GM21825 (cell line): ENCODE measurements at regions not wholly inside any gene's neighbourhood (a gene's known extent, or its start where the extent isn't known, plus 50 kb on each side); places are given as distances from the start of the nearest gene placed in this dataset.
"Not testable (repeated sequence)": the region's sequence is repeated elsewhere in the genome, so short reads cannot be mapped to it uniquely, and the experiment has no call there.

Experiments
- ATAC-seq: cut with Tn5 transposase; IDR thresholded peaks from one replicate; pipeline ENCODE4 v1.9.1; 2021; ENCODE audit warnings: mild to moderate bottlenecking, moderate library complexity; ENCODE audit not compliant: unreplicated experiment

DNA sequence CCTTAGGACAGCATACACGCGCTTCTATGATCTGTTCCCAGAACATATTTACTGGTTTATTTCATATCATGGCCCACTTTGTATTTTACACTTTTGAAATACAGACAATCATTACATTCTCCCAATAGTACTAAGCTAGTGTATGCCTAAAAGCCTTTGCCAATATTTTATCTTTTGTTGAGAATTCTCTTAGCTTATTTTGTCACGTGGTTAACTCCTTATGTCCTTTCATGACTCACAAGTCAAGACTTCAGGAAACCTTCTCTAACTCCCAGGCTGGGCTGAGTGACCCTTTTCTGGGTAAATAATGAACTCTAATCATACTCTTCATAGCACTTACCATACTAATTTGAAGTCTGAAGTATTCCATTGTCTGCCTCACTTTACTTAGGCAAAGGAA lies 444.8 kb downstream of the ZNF33B start:
- not testable (repeated sequence) for ATAC-seq

DNA sequence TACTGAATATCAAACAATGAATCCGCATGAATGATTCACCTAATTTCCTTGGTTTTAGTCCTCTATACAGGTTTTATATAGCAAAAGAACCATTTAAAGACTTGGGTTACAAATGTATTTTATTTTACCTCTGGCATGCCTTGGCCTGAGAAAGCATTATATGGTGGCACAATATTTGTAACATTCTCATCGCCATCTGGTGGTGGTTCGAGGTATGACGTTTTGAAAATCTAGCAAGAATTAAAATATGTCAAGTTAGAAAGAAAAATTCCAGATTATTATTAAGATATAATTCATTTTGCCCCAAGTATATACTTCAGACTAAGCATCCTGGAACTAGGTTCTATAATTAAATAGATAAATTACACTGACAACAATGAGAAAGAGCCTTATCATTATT lies 445.9 kb downstream of the ZNF33B start:
- not testable (repeated sequence) for ATAC-seq

DNA sequence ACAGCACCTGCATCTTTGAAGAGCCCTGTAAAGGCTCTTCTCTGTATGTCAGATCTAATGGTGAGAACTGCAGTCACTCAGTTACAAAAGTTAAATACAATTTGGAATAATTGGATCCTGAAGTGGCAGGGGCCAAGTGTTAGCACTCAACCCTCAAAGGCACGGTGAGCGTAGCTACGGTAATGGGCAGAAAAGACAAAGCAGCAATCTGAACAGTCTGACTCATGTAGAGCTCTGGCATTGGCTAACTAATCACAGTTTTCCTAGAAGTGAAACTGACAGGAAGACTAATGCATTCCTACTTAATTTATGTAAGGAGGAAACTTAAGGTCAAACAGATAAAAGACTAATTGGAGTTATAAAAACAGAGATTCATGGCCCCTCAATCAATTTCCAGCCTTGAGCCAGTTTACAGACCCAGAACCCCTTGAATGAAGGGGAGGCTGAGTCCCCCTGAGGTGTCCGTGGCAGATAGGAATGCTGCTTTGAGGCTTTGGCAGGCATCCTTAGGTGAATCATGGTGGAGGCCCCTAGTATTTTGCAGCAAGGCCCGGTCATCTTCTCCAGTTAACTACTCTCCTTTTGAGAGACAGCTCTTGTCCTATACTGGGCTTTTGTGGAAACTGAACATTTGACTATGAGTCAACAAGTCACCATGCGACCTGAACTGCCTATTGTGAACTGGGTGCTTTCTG lies 450.7 kb downstream of the ZNF33B start:
- ATAC-seq = not testable (repeated sequence)

DNA sequence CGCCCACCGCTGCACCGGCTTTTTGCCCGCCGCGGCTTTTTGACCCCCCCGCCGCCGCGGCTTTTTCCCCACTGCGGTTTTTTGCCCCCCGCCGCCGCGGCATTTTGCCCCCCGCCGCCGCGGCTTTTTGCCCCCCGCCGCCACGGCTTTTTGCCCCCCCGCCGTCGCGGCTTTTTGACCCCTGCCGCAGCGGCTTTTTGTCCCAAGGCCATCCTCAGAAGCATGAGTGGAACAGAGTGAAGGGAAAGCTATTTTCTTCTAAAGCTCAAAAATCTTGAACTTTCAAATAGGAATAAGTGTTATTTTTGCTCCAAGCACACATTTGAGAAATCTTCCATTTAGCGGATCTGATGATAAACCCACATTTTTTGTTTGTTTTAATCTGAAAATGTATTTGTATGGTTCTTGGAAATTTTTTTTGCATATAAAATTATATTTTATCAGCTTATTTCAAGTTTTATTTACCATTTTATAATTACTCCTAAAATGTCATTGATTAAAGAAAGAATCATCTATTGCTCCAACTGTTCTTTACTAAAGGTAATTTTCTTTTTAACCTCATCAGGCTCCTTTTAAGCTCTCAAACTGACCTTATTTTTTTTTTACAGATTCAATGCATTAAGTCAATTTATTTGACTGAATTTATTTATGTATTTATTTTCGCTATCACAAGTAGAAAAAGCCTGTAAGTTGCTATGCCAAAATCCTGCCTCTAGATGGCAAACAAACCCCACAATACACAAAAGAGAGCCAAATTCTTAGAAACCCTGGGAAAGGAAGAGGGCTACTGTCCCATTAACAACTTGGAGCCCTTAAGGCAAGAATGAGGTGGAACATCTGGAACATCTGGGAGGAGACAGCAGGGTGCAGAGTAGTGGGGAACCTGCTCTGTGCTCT lies 460.3 kb downstream of the ZNF33B start:
- not testable (repeated sequence) for ATAC-seq

DNA sequence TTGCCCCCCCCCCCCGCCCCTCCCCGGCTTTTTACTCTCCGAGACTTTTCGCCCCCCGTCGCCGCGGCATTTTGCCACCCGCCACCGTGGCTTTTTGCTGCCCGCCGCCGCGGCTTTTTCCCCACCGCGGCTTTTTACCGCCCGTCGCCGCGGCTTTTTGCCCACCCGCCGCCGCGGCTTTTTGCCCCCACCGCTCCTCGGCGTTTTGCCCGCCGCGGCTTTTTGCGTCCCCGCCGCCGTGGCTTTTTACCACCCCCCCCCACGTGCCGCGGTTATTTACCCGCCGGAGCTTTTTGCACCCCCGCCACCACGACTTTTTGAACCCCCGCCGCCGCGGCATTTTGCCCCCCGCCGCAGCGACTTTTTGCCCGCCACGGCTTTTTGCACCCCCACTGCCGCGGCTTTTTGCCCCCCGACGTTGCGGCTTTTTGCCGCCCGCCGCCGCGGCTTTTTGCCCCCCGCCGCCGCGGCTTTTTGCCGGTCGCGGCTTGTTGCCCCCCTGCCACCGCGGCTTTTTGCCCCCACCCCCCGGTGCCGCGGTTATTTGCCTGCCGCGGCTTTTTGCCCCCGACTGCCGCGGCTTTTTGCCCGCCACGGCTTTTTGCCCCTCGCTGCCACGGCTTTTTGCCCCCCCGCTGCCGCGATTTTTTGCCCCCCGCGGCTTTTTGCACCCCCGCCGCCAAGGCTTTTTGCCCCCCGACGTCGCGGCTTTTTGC lies 461.1 kb downstream of the ZNF33B start:
- no peak for ATAC-seq

- ATAC-seq = no peak
These were observed 487.8 kb downstream of the ZNF33B start for GRCh38 chr10:42150428-42151061.

- ATAC-seq = no peak
These were observed 488.5 kb downstream of the ZNF33B start for GRCh38 chr10:42149722-42150427.

GRCh38 chr10:42149027-42149700 lies 489.2 kb downstream of the ZNF33B start:
- ATAC-seq = no peak

- not testable (repeated sequence) for ATAC-seq
These were observed 492.2 kb downstream of the ZNF33B start for GRCh38 chr10:42146165-42146564.

GRCh38 chr10:42138023-42138422 lies 500.3 kb downstream of the ZNF33B start:
- ATAC-seq = not testable (repeated sequence)

GRCh38 chr10:42113158-42113450 lies 525.3 kb downstream of the ZNF33B start:
- ATAC-seq = no peak

DNA sequence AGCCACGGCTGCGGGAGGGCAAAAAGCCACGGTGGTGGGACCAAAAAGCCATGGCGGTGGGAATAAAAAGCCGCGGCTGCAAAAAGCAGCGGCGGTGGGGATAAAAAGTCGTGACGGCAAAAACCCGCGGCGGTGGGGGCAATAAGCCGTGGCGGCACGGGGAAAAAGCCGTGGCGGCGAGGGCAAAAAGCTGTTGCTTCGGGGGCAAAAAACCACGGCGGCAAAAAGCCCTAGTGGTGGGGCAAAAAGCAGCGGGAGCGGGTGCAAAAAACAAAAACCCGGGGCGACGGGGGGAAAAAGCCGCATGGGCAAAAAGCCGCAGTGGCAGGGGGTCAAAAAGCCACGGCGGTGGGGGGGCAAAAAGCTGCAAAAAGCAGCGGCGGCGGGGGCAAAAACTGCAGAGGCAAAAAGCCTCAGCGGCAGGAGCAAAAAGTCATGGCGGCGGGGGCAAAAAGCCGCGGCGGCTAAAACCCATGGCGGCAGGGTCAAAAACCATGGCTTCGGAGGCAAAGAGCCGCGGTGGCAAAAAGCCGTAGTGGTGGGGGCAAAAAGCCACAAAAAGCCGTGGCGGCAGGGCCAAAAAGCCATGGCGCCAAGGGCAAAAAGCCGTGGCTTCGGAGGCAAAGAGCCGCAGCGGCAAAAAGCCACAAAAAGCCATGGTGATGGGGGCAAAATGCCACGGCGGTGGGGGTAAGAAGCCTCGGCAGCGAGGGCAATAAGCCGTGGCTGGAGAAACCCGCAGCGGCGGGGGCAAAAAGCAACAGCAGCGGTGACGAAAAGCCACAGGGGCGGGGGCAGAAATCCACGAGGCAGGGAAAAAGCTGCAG lies 525.8 kb downstream of the ZNF33B start:
- no peak for ATAC-seq

DNA sequence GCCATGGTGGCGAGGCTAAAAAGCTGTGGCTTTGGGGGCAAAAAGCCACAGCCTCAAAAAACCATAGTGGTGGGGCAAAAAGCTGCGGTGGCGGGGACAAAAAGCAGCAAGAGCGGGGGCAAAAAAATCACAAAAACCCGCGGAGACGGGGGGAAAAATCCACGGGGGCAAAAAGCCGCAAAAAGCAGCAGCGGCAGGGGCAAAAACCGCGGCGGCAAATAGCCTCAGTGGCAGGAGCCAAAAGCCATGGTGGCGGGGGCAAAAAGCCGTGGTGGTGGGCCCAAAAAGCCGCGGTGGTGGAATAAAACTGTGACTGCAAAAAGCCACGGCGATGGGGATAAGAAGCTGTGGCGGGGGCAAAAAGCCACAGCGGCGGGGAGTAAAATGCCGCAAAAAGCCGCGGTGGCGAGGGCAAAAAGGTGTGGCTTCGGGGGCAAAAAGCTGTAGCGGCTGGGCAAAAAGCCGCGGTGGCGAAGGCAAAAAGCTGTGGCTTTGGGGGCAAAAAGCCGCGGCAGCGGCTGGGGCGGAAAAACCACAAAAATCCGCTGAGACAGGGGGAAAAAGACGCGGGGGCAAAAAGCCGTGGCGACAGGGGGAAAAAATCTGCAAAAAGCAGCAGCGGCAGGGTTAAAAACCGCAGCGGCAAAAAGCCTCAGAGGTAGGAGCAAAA lies 526.6 kb downstream of the ZNF33B start:
- ATAC-seq = no peak

GRCh38 chr10:42111076-42111475 lies 527.3 kb downstream of the ZNF33B start:
- ATAC-seq = no peak
